ENCODE measurements at regions not wholly inside any gene's neighbourhood (a gene's known extent, or its start where the extent isn't known, plus 50 kb on each side); places are given as distances from the start of the nearest gene placed in this dataset.
A peak's percentile ranks its signal among the peaks of the same experiment; 100 is the strongest.

- no peak for ATAC-seq (ENCODE audit: low read depth)
- no peak overlapping the region for H2AFZ ChIP-seq (ENCODE audit: insufficient read depth, low read depth, low read length, poor library complexity, severe bottlenecking)
- ChIA-PET POLR2A (no interaction called here), CTCF (no interaction called here)
- Mint-ChIP-seq H3K4me1 (peaks cover 20% of the 10 kb centered on the region), H3K4me3 (no peak overlapping the region), H3K27ac (no peak overlapping the region), H3K27me3 (no peaks in the 10 kb centered on the region), H3K9me3 (ENCODE audit: insufficient read depth) (no peaks in the 10 kb centered on the region)
- no peaks in the 10 kb centered on the region for H4K20me1 ChIP-seq (ENCODE audit: control insufficient read depth, insufficient read depth, low read length, poor library complexity, severe bottlenecking)
- H3K4me3 ChIP-seq (ENCODE audit: control extremely low read depth in 1 of 5, extremely low read depth in 1 of 5, insufficient read depth in 1 of 5, low read depth in 2 of 5, low read length in 4 of 5) = no peak overlapping the region
- H3K27me3 ChIP-seq (replicated peaks in 1 of 4; ENCODE audit: control extremely low read depth in 1 of 4, control insufficient read depth in 3 of 4, insufficient read depth in 4 of 4, low read length in 3 of 4) = no peaks in the 10 kb centered on the region
- peaks cover 0 to 6% of the 10 kb centered on the region in 2 experiments for H3K36me3 ChIP-seq (replicated peaks in 1 of 2; ENCODE audit: control extremely low read depth in 1 of 2, control insufficient read depth in 1 of 2, extremely low read depth in 1 of 2, insufficient read depth in 2 of 2, low read length in 1 of 2)
- no peak overlapping the region for H3K4me2 ChIP-seq (replicated peaks; ENCODE audit: low read depth, low read length, poor library complexity, severe bottlenecking)
- H3K79me2 ChIP-seq (ENCODE audit: control insufficient read depth, insufficient read depth, low read length) = no peaks in the 10 kb centered on the region
- WGBS (ENCODE audit: insufficient coverage) = 97% methylated on average over 4 of the region's 5 CpGs
- no peak for DNase-seq
- intact Hi-C loops (cut with micrococcal nuclease) = loop anchor here (5.0 kb wide), 1 partner anchor 42 kb away; a partner anchor contains a TSS
- peaks cover 0 to 20% (median 1%) of the 10 kb centered on the region in 3 donors for H3K9me3 ChIP-seq (ENCODE audit: control extremely low read depth in 1 of 3, control insufficient read depth in 2 of 3, insufficient read depth in 1 of 3, low read length in 2 of 3)
- peaks cover 10 to 18% of the 10 kb centered on the region in 2 donors for H3K4me1 ChIP-seq (ENCODE audit: control insufficient read depth in 2 of 2, insufficient read depth in 2 of 2, low read length in 2 of 2)
- H3K9ac ChIP-seq (ENCODE audit: low read length) = no peak overlapping the region
- no peak overlapping the region for H3K27ac ChIP-seq (ENCODE audit: low read length in 2 of 2)
- TF ChIP-seq CTCF (IDR thresholded peaks at IDR 0.05) = no peak
- no peak for TF ChIP-seq EZH2 (IDR thresholded peaks at IDR 0.05; ENCODE audit: borderline replicate concordance, insufficient read depth, low read depth, low read length, poor library complexity, severe bottlenecking)
These were observed 134.6 kb upstream of the BTN3A2 start for GRCh38 chr6:26230351-26230750.

- TF ChIP-seq CTCF (IDR thresholded peaks at IDR 0.05) = no peak
- TF ChIP-seq EZH2 (IDR thresholded peaks at IDR 0.05; ENCODE audit: borderline replicate concordance, insufficient read depth, low read depth, low read length, poor library complexity, severe bottlenecking) = no peak
- intact Hi-C loops (cut with micrococcal nuclease) = loop anchor here (5.0 kb wide), 1 partner anchor 41 kb away; a partner anchor contains a TSS
- Histone ChIP-seq H3K79me2 (ENCODE audit: control insufficient read depth, insufficient read depth, low read length) (no peaks in the 10 kb centered on the region), H3K4me3 (ENCODE audit: control extremely low read depth in 1 of 5, extremely low read depth in 1 of 5, insufficient read depth in 1 of 5, low read depth in 2 of 5, low read length in 4 of 5) (no peak overlapping the region), H4K20me1 (ENCODE audit: control insufficient read depth, insufficient read depth, low read length, poor library complexity, severe bottlenecking) (no peaks in the 10 kb centered on the region), H3K27ac (ENCODE audit: low read length in 2 of 2) (no peak overlapping the region), H3K9ac (ENCODE audit: low read length) (no peak overlapping the region), H3K36me3 (replicated peaks in 1 of 2; ENCODE audit: control extremely low read depth in 1 of 2, control insufficient read depth in 1 of 2, extremely low read depth in 1 of 2, insufficient read depth in 2 of 2, low read length in 1 of 2) (peaks cover 0 to under 1% of the 10 kb centered on the region in 2 experiments), H2AFZ (ENCODE audit: insufficient read depth, low read depth, low read length, poor library complexity, severe bottlenecking) (no peak overlapping the region), H3K9me3 (ENCODE audit: control extremely low read depth in 1 of 3, control insufficient read depth in 2 of 3, insufficient read depth in 1 of 3, low read length in 2 of 3) (peaks cover 0 to 12% (median 0%) of the 10 kb centered on the region in 3 donors), H3K4me1 (ENCODE audit: control insufficient read depth in 2 of 2, insufficient read depth in 2 of 2, low read length in 2 of 2) (peaks cover 13 to 21% of the 10 kb centered on the region in 2 donors), H3K4me2 (replicated peaks; ENCODE audit: low read depth, low read length, poor library complexity, severe bottlenecking) (no peak overlapping the region), H3K27me3 (replicated peaks in 1 of 4; ENCODE audit: control extremely low read depth in 1 of 4, control insufficient read depth in 3 of 4, insufficient read depth in 4 of 4, low read length in 3 of 4) (no peaks in the 10 kb centered on the region)
- WGBS (ENCODE audit: insufficient coverage) = 100% methylated on average over 2 of the region's 5 CpGs
- no peak for ATAC-seq (ENCODE audit: low read depth)
- CTCF ChIA-PET = no interaction called here
- Mint-ChIP-seq H3K4me3 (no peak overlapping the region), H3K9me3 (ENCODE audit: insufficient read depth) (no peaks in the 10 kb centered on the region), H3K4me1 (peaks cover 23% of the 10 kb centered on the region), H3K27ac (peak overlapping the region; percentile 18), H3K27me3 (no peaks in the 10 kb centered on the region)
- POLR2A ChIA-PET = no interaction called here
- DNase-seq = no peak
These were observed 133.9 kb upstream of the BTN3A2 start for GRCh38 chr6:26231006-26231587.

Data from B cell (primary cell).